DMS53 treated with DMSO at 0.1 percent for 48 hours (cell line): ENCODE measurements at regions not wholly inside any gene's neighbourhood (a gene's known extent, or its start where the extent isn't known, plus 50 kb on each side); places are given as distances from the start of the nearest gene placed in this dataset.

ENCODE experiments used
- DNase-seq: peaks from one replicate; lab custom pipeline; 2025; ENCODE audit not compliant: unreplicated experiment; lab: John Stamatoyannopoulos, UW

DNA sequence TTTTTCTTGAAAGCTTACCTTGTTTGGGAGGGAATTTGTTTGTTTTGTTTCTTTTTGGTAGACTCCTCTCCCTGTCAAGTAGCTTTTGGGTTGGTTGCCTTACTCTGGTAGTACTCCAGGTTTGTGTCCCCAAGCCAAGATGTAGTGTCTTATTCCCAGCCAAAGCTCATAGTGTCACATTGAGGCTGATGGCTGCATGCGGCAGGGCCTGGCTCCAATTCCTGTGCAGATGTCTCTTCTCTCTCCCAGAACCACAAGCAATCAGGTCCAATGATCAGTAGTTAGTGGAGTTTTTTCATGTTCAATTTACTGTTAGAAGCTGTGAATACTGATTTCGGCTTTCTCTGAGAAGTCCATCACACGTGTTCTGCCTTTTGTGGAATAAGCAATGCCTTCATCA lies 221.1 kb upstream of the THBS1 start:
- no peak for DNase-seq

- no peak for DNase-seq
Observed at GRCh38 chr15:39360452-39360851, 220.4 kb upstream of the THBS1 start.

- no peak for DNase-seq
Observed at GRCh38 chr15:39361497-39361896, 219.4 kb upstream of the THBS1 start.

- no peak for DNase-seq
Observed at GRCh38 chr15:39362821-39363561, 217.9 kb upstream of the THBS1 start.

- DNase-seq: no peak
Observed at GRCh38 chr15:39363761-39364586, 216.9 kb upstream of the THBS1 start.

- DNase-seq: no peak
Observed at GRCh38 chr15:39364721-39365120, 216.2 kb upstream of the THBS1 start.

DNA sequence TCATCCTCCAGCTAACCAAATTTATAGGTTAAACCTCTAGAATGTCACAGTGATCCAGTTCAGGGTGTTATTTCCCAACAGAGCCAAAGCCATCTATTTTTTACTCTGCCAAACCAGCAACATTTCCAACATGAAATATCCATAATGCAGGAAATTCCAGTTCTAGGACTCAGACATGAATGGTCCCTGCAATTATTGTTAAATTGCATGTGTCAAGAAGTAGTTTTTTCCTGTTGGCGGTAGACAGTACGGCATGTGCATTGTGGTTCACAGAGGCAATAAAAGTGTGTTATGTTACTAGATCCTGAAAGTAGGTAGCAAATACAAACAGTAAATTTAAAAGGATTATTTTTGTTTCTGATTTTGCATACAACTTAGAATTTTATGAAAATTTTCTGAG lies 215.7 kb upstream of the THBS1 start:
- DNase-seq: no peak

DNA sequence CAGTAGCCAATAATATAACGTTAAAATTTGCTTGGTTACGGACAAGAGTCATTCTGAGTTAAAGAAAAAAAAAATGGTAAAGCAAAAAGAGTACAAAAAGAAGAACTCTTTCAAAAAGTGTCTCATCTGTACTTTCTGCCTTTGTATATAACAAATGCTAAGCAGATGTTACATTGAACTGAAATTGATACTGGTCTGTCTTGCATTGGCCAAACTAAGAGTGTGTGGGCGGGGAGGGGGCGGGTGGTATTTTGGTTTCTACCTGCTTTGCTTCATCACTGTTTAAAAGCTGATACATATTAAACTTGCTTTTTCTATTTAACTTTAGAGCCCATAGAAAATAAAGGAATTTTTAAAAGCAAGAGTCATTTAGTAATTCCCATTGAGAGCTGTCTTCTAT lies 215.0 kb upstream of the THBS1 start:
- DNase-seq: no peak

GRCh38 chr15:39367596-39367995 lies 213.3 kb upstream of the THBS1 start:
- DNase-seq: no peak

- no peak for DNase-seq
Observed at GRCh38 chr15:39369768-39370167, 211.1 kb upstream of the THBS1 start.

DNA sequence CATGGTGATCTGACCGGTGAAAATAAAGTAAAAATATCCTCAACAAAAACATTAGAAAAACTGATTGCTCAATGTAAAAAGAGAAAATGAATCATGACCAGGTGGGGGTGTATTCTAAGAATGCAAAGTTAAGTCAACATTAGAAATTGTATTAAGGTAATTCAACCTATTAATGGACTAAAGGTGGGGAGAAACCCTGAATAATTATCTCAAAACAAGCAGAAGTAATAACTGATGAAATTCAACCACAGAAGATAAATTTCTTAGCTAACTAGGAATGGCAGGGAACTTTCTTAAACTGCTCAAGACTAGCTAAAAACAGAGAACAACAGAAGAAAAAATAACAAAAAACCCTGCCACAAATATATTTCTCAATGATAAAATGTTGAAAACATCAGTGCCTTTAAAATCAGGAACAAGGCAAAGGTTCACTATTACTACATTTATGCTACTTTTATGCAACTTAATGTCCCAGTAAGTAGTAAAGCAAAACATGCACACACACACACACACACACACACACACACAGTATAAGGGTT lies 204.4 kb upstream of the THBS1 start:
- no peak for DNase-seq

DNA sequence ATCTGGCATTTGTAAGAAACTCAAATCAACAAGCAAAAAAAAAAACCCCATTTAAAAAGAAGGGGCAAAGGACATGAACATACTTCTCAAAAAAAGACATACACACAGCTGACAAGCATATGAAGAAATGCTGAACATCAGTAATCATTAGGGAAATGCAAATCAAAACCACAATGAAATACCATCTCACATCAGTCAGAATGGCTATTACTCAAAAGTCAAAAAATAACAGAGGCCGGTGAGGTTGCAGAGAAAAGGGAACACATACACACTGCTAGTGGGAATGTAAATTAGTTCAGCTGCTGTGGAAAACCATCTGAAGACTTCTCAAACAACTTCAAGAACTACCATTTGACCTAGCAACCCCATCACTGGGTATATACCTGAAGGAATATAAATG lies 199.4 kb upstream of the THBS1 start:
- DNase-seq: no peak

DNA sequence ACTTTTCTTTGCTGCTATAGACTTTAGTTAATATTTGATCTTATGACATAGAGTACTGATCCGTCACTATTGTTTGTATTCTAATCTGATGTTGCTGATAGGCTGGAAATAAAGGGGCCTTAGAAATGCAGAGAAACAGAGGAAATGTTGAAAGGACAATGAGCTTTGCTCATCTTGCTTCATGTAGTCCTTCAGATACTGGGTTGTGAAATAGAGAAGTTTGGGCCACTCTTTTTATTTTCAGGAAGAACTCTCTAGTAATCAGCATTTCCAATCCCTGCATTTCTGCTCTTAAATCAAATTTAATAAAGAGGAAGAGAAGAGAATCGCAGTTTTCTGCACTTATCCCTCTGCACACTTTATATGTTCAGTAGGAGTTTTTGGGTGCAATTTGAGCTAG lies 192.8 kb upstream of the THBS1 start:
- no peak for DNase-seq

GRCh38 chr15:39391230-39391629 lies 189.6 kb upstream of the THBS1 start:
- DNase-seq: no peak

GRCh38 chr15:39392469-39393047 lies 188.3 kb upstream of the THBS1 start:
- DNase-seq: no peak

DNA sequence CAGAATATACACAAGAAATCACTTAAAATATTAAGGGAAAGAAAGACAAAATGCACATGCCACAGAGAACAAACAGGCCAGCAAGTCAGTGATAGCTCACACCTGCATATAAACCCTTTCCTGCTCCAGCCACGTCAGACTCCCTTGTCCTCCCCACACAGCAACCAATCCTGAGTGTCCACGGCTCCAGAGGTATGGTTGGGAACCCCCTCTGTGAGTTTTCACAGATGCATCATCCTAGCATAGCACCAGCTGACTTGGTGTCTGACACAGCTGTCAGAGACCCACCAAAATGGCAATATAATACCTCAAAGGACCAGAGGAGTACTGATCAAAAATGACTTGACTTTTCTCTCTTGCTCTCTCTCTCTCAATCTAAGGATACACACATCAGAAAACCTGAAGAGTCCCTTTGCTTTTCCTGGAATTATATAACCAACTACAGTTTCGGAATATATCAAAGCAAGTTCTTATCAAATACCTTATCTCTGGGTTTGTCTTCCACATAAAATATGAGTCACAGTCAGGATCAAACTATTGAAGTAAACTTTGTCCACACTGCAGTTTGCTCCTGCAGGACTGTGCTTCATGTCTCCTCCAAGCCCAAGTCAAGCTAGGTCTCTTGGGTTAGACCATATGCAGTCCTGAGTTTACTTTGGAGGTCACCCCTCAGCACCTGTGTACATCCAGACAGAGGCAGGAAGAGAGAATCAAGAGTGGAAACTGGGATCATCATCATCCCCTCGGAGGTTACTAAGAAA lies 187.1 kb upstream of the THBS1 start:
- DNase-seq: no peak

- no peak for DNase-seq
Observed at GRCh38 chr15:39394496-39394895, 186.4 kb upstream of the THBS1 start.

- DNase-seq: no peak
Observed at GRCh38 chr15:39396979-39397615, 183.8 kb upstream of the THBS1 start.

GRCh38 chr15:39397883-39398282 lies 183.0 kb upstream of the THBS1 start:
- DNase-seq: no peak

GRCh38 chr15:39399600-39399999 lies 181.3 kb upstream of the THBS1 start:
- DNase-seq: no peak

- DNase-seq: no peak
Observed at GRCh38 chr15:39400002-39400401, 180.9 kb upstream of the THBS1 start.
